ENCODE measurements at regions not wholly inside any gene's neighbourhood (a gene's known extent, or its start where the extent isn't known, plus 50 kb on each side); places are given as distances from the start of the nearest gene placed in this dataset.

GRCh38 chr5:166340039-166340438, 1951.4 kb upstream of the WWC1 start:
- no peak overlapping the region for H3K4me3 ChIP-seq (ENCODE audit: control insufficient read depth, low read depth, low read length)
- TF ChIP-seq CTCF (conservative IDR thresholded peaks at IDR 0.05; ENCODE audit: control insufficient read depth, insufficient read depth, low read depth, low read length): no peak
- no peak for DNase-seq (ENCODE audit: low read depth)

- no peak overlapping the region for H3K4me3 ChIP-seq (ENCODE audit: control insufficient read depth, low read depth, low read length)
- no peak for DNase-seq (ENCODE audit: low read depth)
- peak; percentile 13 for TF ChIP-seq CTCF (conservative IDR thresholded peaks at IDR 0.05; ENCODE audit: control insufficient read depth, insufficient read depth, low read depth, low read length)
Observed at GRCh38 chr5:166341740-166342337, 1949.6 kb upstream of the WWC1 start.

- TF ChIP-seq CTCF (conservative IDR thresholded peaks at IDR 0.05; ENCODE audit: control insufficient read depth, insufficient read depth, low read depth, low read length): no peak
Observed at GRCh38 chr5:166342402-166342801, 1949.0 kb upstream of the WWC1 start.

GRCh38 chr5:166346726-166347374, 1944.6 kb upstream of the WWC1 start:
- H3K4me3 ChIP-seq (ENCODE audit: control insufficient read depth, low read depth, low read length): no peak overlapping the region
- no peak for TF ChIP-seq CTCF (conservative IDR thresholded peaks at IDR 0.05; ENCODE audit: control insufficient read depth, insufficient read depth, low read depth, low read length)
- no peak for DNase-seq (ENCODE audit: low read depth)

More at GRCh38 chr5:166342402-166342801, 1949.0 kb upstream of the WWC1 start:
- DNase-seq (ENCODE audit: low read depth): no peak
- H3K4me3 ChIP-seq (ENCODE audit: control insufficient read depth, low read depth, low read length): no peak overlapping the region

DNA sequence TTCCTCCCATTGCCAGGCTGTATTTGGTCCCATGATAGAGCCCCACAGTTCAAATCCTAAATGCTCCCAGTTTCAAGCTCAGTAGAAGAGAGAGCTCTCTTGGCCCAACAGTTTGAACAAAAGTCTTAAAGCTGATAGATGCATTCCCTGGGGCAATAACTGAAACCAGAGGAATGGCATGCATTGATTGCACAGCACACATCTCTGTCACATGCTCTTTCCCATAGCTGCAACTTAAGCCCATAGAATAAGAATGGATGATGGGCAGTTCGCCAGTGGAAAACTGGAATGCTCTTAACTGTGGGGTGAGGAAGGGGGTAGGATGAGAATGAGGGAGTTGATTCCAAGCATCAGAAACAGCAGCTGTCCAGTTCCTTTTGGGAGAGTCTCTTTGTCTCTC, 1942.4 kb upstream of the WWC1 start:
- DNase-seq (ENCODE audit: low read depth): no peak
- no peak for TF ChIP-seq CTCF (conservative IDR thresholded peaks at IDR 0.05; ENCODE audit: control insufficient read depth, insufficient read depth, low read depth, low read length)
- H3K4me3 ChIP-seq (ENCODE audit: control insufficient read depth, low read depth, low read length): no peak overlapping the region

DNA sequence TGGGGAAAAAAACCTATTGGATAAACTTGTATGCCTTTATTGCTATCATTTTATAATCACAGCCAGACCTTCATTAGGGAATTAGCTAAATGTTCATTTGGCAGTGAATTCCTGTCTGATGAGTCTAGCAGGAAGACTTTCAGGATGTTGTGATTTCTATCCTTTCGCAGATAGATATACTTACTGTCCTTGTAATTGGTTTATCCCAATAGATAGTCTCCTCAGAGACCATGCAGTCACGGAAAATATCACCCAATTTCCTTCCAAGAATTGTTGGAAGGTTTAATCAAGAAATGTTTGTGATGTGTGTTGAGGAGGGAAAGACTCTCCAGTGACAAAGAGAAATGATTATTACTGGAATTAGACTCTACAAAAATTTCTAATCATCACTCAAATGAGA, 1937.9 kb upstream of the WWC1 start:
- no peak overlapping the region for H3K4me3 ChIP-seq (ENCODE audit: control insufficient read depth, low read depth, low read length)
- DNase-seq (ENCODE audit: low read depth): no peak
- TF ChIP-seq CTCF (conservative IDR thresholded peaks at IDR 0.05; ENCODE audit: control insufficient read depth, insufficient read depth, low read depth, low read length): no peak
